Suppressor macrophage treated with lipopolysaccharide for 4 hours (primary cell): ENCODE measurements at regions not wholly inside any gene's neighbourhood (a gene's known extent, or its start where the extent isn't known, plus 50 kb on each side); places are given as distances from the start of the nearest gene placed in this dataset.
"Not testable (repeated sequence)": the region's sequence is repeated elsewhere in the genome, so short reads cannot be mapped to it uniquely, and the experiment has no call there.

ENCODE experiments used
- DNase-seq: peaks from one replicate; pipeline ENCODE4 v3.0.0-alpha.2; 2020

DNA sequence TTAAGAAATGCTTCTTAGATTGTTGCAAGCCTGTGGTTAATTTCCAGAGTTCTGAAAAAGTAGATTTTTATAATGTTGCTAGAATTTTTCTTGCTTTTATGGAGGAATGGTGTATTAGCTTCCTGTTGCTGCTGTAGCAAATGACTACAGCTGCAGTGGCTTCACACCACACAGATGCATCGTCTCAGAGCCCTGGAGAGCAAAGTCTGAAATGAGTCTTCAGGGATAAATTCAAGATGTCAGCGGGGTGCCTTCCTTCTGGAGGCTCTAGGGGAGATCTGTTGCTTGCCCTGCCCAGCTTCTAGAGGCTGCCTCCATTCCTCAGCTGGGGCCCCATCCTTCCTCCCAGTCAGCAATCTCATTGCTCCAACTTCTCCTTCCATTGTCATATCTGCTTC is 187.8 kb downstream of the ZNF516 start:
- no peak for DNase-seq

GRCh38 chr18:76306685-76307292 is 188.3 kb downstream of the ZNF516 start:
- no peak for DNase-seq

DNA sequence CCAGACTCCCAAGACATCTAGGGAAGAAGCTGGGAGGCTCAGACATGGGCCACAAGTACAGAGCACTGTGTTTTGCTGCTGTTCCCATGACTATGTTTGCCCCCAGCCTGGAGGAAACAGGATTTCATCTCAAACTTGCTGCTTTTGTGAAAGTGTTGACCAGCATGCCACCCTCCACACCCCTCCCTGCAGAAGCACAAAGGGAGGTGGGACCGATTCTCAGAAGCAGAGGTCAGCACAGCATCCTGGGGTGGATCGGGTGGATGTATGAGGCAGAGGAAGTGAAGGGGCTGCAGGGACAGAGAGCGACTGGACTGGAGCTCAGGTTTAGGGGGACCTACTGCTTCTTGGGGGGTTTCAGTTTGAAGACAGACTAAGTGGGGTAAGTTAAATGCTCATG is 209.2 kb downstream of the ZNF516 start:
- no peak for DNase-seq

DNA sequence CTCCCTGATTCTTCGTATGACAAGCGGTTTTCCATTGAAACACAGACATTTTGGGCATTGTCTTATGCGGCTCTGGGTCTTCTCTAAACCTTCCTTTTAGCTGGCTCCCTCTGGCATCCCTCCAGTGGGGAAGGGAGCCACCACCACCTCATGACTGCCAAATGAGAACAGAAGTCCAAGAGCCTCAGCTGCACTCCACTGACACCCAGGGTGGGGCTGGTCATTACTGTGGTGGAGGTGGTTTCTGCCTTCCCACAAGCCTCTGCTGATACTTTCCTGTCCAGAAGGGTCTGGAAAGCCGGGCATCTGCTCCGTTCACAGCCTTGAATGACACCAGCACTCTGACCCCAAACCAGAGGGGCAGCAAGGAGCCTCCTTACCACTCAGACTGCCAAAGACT is 213.5 kb downstream of the ZNF516 start:
- no peak for DNase-seq

DNA sequence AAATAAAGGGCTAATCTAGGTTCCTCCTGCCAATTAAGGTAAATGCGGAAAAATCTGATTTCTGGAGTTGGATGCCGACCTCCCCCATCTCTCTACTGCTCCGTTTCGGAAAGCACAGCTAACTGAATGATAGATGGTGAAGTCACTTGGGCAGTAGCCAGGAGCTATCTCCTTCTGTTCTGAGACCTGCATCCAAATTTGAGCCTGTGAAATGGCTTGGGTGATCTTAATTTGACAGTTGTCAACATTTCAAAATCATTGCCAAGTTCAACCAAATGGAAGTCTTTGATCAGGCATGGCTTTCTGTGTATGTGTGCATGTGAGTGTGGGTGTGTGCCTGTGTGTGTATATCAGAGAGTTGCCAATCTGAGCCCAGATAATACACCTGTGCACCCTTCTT is 217.2 kb downstream of the ZNF516 start:
- DNase-seq: no peak

GRCh38 chr18:76275727-76276313 is 219.2 kb downstream of the ZNF516 start:
- no peak for DNase-seq

DNA sequence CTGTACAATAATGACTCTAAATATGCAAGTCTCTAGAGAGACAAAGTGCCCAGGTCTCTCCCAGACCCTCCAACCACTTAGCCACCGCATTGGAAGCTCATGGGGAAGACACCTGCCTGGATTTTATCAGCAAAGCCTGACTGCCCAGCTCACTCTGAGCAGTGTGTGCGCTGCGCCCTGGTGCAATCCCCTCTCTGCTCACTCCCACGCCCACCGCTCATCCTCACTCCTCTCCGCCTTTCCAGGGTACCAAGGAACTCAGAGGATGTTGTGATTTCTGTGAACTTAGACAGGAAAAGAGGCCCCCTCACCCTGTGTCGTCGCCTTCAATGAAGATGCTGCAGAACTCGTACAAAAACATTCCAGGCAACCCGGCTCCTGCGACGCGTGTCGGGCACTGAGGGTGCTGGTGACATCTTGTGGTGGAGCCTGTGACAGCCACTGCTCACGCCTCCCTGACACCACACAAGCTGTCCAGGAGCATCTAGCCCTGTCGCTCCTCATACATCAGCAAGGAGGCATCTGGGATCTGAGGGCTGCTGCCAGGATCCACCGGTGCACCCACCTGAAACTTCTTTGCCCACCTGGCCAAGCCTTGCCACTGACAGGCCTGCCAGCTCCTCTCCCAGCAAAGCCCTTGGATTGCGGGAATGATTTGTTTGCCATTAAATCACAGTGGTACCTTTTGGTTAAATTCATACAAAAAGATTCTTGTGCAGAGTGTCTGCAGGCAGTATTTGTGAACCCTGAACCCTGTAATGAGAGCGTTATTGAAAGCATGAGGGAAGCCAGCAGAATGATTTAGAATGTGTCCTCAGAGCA is 220.4 kb downstream of the ZNF516 start:
- no peak for DNase-seq

DNA sequence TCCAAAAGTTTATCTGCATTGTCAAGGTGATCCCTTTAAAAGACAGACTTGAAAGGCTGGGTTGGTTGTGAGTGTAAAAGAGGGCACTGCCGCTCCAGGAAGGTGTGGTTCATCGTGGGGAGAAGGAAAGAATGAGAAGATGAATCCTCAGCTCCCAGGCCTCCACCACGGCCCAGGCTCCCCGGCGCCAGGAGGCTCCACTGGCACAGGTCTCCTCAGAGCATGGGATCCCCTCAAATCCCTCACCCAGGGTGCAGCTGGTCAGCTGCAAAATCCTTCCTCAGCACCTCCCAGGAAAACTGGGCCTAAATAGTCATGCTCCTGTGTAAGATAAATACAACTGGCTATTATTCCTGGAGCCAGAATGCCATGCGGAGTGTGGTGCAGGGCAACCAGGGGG is 221.1 kb downstream of the ZNF516 start:
- DNase-seq: no peak

GRCh38 chr18:76273036-76273545 is 222.0 kb downstream of the ZNF516 start:
- DNase-seq: no peak

GRCh38 chr18:76267423-76267822 is 227.6 kb downstream of the ZNF516 start:
- not testable (repeated sequence) for DNase-seq

DNA sequence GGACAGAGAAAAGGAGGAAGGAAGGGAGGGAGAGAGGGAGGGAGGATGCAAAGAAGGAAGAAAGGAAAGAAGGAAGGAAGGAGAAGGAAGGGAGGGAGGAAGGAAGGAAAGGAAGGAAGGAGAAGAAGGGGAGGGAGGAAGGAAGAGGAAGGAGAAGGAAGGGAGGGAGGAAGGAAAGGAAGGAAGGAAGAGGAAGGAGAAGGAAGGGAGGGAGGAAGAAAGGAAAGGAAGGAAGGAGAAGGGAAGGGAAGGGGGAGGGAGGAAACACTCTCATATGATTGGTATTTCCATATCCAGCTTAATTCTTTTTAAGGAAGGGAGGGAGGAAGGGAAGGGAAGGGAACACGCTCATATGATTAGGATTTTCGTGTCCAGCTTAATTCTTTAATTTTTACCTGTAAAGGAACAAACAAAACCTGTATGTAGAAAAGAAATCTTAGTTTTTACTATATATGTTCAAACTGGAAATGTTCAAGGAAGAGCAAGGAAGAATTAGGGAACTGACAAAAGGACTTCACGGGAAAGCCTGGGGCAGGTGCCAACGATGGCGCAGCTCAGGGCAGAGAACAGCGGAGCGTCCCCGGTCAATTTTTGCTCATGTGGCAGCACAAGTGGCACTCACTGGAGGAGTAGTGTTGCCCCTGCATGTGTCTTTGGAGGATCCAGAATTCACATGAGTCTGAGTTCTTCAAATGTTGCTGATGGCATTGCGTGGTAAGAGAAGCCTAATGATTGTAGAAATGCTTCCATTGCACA is 228.6 kb downstream of the ZNF516 start:
- no peak for DNase-seq

- peak; percentile 45 for DNase-seq
Observed at GRCh38 chr18:76265497-76266235, 229.4 kb downstream of the ZNF516 start.

- no peak for DNase-seq
Observed at GRCh38 chr18:76264876-76265250, 230.2 kb downstream of the ZNF516 start.

DNA sequence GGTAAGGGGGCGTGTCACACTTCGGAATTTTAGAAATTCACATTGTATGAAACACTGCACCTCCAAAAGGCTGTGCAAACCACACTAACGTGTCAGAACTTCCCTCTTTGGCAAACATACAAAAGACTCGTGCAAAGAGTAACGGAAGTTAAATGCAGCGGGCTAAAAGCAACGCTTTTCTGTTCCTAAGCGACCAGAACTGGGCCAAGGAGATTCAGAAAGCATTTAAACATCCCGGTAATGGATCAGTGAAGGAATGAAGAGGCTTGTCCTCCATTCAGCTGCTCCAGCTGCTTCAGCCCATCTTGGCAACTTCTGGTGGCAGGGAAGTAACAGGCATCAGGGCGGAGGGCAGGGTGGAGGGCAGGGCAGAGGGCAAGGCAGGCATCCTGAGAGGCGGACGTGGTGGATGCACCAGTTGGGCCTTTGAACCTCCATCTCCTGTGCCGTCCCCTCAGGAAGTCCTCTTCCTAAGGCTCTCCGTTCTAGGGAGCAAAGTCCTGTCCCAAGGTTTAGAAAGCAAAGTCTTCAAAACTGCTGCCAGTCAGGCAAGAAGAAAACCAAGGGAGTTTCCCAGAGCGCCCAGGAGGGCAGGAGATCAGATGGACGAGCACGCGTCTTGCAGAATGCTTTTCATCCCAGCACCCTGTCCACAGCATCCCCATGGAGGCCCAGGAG is 230.7 kb downstream of the ZNF516 start:
- peak; percentile 5 for DNase-seq

DNA sequence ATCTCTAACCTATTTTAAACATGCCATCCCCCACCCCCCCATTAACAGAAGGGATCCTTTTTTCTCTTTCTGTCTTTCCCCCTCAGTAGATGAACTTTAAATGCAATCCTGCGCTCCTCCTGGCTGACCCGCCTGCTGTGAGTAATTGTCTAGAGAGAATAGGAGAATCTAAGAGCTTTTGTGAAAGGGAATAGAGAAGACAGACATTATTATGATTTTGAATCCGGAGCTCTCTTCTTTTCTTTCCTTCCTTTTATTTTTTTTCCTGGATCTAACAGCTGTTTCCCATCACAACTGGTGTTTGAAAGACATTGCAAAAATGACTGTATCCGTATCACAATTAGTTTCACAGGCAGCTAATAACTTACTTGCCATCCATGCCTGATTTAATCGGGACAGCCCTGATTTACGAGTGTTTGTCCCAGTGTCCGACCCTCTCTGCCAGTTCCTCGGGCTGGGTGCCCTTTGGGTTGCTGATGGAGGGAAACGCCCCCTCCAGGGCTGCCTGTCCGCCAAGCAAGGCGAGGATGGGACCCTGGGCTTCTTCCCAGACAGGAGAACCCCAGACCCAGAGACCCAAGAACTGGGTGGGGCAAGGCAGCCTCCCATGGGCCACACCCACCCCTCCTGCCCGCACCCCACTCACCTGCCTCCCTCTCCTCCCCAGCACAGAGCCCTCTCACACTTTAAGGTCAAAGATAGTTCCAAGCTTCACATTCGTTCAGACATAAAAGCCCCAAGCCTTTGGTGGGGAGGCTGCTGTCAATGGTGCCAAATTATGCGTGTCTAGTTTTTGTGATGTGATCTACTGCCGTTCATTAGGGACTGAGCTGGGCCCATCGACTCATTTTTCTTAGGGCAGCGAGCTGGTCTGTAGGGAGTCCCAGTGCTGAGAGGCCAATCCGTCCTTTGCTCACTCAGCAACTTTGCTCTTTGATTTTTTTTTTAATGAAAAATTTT is 231.7 kb downstream of the ZNF516 start:
- no peak for DNase-seq

DNA sequence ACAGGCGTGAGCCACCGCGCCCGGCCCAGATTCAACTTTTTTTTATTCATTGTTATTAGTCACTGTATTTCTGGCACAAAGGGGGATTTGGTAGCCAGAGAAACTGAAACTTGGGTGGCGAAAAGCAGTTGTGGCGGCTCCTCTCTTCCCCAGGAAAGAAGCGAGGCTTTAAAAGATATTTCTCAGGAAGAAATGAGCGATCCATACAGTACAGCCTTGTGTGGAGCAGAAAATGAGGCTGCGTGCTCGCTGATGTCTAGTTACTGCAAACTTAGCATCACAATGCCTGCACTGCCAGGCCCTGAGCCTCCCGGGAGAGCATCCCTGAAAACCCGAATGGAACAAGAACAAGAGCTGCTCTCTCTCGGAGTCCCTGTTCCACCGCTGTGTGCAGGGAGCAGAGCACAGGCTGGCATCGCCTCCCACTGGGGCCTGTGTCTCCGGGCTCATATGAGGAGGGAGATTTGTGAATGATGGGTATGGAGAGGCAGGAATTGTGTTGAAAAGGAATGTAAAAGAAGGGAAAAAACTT is 234.0 kb downstream of the ZNF516 start:
- DNase-seq: no peak

DNA sequence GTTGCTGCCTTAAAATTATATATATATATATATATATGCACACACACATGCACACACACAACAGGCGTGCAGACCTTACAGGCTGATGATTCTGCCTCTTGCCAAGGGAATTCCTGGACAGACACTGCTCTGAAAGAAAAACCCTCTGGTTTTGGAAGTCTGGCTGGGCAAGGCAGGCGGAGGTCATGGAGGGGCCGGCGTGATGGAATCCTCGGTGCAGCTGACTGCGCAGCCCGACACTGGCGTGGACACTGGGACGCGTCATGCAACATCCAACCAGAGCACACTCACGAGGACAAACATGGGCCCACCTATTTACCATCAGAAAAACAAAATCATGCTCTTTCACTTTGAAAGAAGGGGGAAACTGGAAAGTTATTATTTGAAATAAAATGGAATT is 235.3 kb downstream of the ZNF516 start:
- no peak for DNase-seq

DNA sequence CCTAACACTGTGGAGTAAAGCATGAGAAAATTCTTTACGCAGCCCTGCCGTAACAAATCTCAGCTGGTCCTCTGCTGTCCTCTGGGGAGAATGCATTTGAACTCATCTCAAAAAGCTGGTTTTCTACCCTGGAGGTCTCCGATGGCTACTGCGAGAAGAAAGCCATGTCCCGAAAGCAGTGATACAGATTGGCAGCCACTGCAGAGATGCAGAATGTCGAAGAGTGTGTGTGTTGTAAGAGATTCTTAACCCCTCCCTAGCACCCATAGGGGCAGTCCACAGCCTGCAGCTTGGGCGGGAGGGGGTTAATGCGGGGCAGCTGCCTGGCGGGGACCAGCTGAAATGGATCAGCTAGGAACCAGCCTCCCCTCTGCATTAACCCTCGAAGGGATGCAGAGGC is 235.9 kb downstream of the ZNF516 start:
- no peak for DNase-seq

GRCh38 chr18:76258209-76258608 is 236.8 kb downstream of the ZNF516 start:
- DNase-seq: no peak

DNA sequence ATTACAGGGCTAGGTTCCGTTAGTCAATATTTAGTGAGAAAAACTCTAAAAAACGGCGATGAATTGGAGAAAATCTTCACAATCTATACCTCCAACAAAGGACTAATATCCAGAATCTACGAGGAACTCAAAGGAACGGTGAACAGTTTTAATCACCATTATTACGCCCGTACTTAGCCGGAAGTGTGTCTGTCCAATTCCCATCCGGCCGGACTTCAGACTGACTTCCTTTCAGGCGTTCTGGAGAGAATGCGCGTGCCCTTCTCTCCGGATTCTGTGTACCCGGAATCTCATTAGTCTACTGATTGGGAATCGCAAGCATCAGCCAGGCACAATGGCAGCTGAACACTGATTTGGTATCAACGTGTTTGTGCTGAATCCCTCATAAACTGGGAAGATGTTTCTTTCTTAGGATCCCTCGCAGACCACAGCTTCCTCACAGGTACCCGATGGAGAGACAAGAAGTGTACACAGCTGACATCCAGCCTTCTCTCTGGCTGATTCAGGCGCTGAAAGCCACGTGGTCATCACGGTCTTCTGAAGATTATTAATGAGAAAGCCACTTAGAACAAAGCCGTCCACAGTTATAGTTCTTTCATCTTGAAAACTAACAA is 239.9 kb downstream of the ZNF516 start:
- DNase-seq: no peak
